Caki2 (cell line): ENCODE measurements at regions not wholly inside any gene's neighbourhood (a gene's known extent, or its start where the extent isn't known, plus 50 kb on each side); places are given as distances from the start of the nearest gene placed in this dataset.
"Not testable (repeated sequence)": the region's sequence is repeated elsewhere in the genome, so short reads cannot be mapped to it uniquely, and the experiment has no call there.

ENCODE experiments used
- DNase-seq: peaks from one replicate; pipeline ENCODE4 v3.0.0-alpha.2; 2015; ENCODE audit warnings: low read depth
- in situ Hi-C: cut with HindIII; loops from 2 replicates; pipeline ENCODE4 v1.10.0; 2016; ENCODE audit warnings: low sequenced_read_pairs, low pct_unique_long_range_greater_than_20kb, mixed read lengths

DNA sequence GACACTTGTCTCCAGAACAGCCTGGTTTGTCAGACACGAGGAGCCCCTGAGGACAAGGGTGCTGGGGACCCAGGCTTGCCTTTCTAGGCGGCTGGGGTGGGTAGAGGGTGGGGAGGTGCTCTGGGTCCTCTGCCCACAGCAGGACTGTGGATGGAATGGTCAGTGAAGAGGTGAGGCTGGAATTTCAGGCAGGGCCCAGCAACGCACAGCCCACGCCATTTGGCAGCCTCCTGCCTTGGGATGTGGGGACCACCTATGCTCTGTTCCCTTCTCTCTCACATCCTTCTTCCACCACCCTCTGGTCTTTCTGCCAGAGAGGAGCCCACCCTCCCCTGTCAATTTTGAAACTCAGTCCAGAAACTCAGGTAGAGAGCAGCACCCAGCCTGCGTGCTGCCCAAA lies 103.2 kb downstream of the CXCL12 start:
- in situ Hi-C loops, result no loop called here
- DNase-seq, result no peak

DNA sequence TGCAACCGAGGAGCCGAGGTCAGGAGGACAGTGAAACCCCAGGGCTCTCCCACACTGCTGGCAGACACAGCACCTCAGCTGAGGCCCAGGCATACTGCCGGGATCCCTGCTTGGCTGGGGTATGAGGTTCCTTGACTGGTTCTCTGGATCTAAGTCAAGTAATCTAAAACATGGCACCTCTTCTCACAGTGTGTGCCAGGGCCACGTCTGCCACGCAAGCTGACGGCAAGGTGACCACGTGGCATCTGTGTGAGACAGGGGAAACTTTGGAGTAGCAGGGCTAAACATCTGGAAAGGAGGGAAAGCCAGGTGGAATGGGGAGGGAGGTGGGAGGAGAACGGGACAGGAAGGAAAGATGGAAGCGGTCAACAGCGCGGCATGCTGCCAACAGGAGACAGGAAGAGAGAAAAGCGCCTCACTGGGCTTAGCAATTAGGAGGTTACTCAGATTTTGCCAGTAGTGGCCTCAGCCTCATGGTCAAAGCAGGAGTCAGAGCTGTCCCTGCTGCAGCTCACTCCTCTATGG lies 103.7 kb downstream of the CXCL12 start:
- in situ Hi-C loops, result no loop called here
- DNase-seq, result no peak

DNA sequence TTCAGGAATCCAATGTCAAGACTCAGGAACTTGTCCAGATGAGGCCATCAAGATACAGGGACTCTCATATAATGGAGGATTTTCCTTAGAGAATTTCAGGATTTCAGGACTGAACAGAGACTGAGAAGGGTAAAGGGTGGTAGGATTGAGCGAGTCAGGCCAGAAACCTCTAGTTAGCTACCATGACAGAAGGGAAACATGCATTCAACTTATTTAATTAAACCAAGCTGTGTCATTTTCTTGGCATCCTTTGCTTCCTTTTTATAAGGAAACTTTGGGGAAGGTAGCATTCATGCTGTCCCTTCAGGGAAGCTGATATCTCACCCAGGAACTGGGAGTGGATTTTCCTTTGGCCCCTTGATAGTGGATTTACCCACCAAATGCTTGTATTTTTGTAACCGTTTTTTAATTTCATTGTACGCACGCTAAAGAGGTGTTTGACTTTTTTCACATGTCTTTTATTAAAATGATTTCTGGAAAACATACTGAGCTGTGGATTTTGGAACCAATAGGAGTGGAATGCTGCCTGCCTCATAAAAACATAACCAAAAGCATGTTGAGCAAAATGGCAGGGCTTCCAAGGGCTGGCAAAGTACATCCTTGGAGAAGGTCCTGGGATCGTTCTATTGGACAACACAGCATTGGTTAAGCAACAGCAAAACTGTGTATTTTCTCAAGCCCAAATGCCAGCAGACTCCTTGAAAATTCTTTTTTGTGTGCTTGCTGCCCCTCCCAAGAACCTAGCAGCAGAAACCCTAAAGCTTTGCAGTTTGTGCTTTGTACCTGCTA lies 104.5 kb downstream of the CXCL12 start:
- no peak for DNase-seq

DNA sequence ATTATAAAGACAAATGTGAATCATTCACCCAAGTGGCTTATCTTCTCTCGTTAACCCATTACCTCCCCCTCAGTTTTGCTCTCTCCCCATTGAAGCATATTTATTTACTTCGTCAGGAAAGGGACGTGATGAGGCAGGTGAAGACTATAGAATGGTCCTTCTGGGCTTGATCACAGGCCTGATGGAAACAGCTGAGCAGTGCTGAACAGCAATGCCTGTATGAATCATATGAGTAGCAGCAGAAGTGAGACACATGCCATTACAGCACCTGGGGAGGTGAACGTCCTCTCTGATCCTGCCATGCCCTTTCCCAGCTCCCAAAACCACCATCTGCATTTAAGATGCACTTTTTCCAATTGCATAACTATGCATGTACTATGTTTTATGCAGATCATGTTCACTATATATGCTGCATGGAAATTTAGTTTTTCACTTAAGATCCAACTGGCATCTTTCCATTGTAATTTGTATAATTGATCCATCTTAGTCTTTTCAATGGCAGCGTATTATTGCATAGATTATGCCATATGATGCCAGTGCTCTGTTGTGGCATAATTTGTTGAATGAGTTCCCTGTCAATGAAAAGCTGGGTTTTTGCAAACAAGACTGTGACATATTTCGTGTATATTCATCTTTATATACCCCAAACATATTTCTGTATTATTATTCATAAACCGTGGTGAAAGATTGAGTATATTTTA lies 105.3 kb downstream of the CXCL12 start:
- in situ Hi-C loops, result no loop called here
- no peak for DNase-seq

More for the DNA sequence above, 104.5 kb downstream of the CXCL12 start:
- in situ Hi-C loops, result no loop called here

DNA sequence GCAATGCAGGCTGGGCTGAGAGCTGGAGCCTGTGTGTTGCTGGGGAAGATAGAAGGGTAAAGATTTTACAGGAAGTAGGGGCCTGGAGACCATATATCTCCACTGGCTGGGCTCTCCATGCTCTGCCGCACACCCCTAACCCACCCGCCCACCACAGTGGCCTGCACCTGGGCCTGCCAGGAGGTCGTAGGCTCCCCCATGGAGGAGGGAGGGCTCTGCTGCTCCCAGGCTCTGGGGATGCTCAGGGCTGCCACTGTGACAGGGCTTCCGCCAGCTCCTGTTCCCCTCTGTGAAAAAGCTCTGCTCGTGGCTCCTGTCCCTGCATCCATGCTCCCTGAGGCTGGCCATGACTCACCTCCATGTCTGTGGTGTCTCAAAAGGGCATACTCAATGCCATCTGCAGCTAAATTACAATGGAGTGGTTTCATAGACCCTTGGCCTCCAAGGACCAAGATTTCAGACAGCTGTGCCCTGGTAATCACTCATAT lies 106.0 kb downstream of the CXCL12 start:
- no peak for DNase-seq
- in situ Hi-C loops, result no loop called here

DNA sequence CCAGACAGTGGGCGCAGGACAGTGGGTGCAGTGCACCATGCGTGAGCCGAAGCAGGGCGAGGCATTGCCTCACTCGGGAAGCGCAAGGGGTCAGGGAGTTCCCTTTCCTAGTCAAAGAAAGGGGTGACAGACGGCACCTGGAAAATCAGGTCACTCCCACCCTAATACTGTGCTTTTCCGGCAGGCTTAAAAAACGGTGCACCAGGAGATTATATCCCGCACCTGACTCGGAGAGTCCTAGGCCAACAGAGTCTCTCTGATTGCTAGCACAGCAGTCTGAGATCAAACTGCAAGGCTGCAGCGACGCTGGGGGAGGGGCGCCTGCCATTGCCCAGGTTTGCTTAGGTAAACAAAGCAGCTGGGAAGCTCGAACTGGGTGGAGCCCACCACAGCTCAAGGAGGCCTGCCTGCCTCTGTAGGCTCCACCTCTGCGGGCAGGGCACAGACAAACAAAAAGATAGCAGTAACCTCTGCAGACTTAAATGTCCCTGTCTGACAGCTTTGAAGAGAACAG lies 116.4 kb downstream of the CXCL12 start:
- DNase-seq, in situ Hi-C loops: not testable (repeated sequence)

DNA sequence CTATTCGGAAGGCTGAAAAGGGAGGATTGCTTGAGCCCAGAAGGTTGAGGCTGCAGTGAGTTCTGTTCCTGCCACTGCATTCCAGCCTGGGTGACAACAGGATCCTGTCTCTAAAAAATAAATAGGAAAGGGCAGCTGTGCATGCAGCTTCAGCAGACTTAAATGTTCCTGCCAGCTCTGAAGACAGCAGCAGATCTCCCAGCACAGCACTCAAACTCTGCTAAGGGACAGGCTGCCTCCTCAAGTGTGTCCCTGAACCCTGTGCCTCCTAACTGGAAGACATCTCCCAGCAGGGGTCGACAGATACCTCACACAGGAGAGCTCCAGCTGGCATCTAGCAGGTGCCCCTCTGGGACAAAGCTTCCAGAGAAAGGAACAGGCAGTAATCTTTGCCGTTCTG lies 117.9 kb downstream of the CXCL12 start:
- in situ Hi-C loops, result no loop called here
- no peak for DNase-seq

DNA sequence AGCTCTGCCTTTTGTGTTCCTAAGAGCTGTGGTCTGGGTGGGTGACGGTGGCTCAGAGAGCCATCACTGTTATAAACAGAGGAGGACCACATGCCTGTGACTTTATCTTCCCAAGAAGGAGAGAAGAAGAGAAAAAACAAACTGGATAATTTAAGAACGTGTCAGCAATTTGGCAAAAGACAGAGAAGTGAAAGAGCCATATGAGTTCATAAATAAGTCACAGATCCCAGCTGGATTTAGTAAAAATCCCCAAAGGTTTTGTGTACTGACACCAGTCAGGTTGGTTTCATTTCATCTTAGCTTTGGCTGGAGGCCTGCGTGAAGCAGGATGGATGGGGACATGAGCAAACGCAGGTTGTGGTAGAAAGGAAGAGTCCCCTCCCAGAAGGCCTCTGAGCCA lies 120.7 kb downstream of the CXCL12 start:
- in situ Hi-C loops, result no loop called here
- no peak for DNase-seq

DNA sequence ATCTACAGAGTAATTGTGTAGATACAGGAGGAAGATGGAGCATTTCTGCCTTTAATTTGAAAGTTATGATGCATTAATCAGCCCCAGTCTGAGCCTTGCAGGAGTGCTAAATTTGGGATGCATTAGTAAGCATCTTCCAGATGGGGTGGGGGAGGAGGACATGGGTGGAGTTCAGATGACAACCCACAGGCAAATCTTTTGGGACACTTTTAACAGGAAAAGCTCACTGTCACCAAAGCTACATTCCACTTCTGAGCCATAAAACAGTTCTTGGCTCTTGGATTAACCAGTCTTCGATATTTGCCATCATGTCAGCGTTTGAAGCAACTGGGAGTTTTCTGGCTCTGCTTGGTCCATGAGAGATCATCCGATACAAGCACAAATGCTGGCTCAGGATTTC lies 121.1 kb downstream of the CXCL12 start:
- in situ Hi-C loops, result no loop called here

DNA sequence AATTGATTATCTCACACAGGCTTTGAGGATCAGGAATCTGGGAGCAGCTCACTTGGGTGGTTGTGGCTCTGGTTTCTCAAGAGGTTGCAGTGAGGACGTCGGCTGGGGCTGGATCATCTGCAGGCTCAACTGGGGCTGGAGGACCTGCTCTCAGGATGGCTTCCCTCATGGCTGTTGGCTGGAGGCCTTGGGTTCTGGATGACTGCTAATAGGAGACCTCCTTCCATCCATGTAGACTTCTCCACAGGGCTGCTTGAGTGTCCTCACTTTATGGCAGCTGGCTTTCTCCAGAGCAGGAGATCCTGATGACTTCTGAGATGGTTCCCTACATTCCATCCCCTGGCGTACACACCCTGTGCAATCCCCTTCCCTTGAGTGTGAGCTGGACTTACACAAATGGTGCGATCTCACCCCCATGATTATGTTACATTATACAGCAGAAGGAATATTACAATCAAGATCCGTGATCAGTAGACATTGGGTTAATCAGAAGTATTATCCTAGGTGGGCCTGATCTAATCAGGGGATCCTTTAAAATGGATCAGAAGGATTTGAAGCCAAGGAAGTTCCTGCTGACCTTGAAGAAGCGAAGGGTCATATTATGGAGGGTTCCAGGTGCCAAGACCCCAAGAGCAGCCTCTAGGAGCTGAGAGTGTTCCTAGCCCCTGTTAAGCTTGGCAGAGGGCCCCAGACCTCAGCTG lies 122.2 kb downstream of the CXCL12 start:
- in situ Hi-C loops, result no loop called here
- DNase-seq, result no peak

More for the DNA sequence above, 121.1 kb downstream of the CXCL12 start:
- no peak for DNase-seq

DNA sequence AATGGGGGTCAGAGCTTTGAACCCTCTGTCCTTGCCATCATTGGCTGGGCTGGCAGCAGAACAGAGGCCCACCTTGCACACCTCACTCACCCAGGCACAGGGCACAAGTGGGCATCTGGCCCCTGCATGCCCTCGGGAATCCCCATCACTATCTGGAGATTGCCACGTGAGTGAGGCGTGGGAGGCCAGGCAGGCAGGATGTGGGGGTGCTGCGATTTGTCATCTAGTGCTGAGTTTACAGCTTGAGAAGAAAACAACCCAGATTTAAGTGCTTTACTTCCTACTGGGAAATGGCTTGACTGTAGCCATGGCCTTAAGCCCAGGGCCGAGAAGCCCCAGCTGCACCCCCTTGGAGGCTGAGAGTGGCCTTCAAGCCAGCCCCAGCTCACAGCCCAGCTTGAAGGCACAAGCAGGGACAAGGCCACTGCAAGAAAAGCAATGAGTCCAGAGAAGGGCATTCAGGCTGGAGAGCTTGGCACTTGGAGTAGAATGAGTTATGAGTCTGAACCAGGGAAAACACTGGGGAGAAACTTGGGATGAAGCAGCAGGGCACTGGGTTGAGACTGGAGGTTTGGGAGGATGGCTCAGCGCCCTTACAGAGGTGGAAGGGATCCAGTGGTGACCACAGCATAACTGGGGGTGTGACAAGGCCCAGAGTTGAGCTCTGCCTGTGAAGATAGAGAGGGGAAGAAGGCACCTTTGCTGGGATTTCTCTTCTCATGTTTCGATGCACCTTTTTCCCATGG lies 123.0 kb downstream of the CXCL12 start:
- in situ Hi-C loops, result no loop called here
- DNase-seq, result no peak

DNA sequence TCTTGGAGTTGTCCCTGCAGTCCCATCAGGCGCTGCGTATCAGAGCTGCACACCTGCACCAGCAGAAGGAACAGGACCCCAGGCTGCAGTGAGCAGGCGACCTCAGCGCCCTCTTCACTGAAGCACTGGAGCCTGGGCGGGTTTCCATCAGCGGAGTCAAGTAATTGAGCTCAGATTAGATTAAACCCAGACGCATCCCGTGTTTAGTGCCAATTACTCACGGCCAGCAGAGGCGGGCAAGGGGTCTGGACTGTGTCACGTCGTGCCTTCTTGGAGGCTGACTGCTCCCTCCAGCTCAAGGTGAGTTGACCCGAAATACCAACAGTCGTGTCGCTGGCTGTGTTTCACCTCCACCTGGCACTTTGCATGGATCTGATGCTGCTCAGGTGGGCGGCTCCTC lies 123.6 kb downstream of the CXCL12 start:
- in situ Hi-C loops, result no loop called here
- no peak for DNase-seq

DNA sequence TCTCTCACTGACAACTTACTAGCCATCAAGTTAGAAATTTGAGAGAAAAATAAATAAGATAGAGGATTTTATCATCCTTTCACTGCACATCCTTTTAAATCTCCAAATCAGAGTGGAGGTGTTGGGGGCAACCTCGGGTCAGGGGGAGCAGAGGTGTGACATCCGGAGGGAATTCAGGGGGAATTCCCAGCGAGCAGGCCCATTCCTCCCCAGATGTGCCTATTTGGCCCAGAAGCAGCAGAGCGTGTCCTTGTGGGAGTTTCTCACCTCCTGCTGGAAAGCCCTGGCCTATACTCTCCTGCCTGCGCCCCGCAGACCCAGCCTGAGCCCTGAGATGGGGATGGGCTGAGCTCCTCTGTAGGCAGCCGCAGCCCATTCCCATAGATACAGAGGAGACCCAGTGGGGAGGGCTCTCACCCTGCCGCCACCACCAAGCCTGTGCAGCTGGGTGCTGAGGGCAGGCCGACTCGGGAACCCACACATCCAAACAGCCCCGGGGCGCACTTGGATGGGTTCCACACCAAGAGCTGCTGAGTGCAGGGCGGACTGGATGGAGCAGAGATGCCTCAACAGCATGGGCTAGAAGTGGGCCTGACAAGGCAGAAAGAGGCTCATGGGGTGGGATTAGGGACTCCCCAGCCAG lies 124.5 kb downstream of the CXCL12 start:
- in situ Hi-C loops, result no loop called here
- no peak for DNase-seq

DNA sequence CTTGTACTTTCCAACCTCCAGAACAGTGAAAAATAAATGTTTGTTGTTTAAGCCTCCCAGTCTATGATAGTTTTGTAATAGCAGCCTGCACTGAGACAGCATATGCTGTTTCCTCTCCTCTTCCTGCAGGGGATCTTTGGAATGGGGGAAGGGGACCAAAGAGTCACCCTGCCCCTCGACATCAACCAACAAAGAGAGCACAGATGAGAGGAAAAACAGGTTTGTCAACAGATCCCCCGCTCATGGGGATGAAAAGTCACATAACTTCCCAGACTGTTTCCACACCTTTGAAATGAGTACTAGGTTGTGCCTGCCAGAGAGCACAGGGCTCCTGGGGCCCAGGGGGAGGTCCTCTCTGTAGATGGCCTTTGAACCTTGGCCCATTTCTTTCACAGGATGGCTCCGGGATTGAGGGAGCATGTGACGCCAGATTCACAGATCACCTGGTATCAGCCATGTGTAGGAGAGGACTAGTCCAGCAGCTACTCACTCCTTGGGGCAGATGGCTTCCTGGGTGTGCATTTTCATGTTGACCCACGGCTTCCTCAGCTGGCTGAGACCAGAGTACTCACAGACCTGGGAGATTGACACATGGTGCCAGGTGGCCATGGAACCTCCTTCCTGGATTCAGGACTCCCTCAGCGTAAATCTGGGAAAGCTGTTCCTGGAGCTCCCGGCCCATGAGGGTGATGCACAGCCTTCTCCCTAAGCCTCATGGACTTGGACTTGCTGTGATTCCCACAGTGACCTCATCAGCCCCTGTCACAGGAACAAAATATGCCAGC lies 125.6 kb downstream of the CXCL12 start:
- in situ Hi-C loops, result no loop called here
- DNase-seq, result no peak

DNA sequence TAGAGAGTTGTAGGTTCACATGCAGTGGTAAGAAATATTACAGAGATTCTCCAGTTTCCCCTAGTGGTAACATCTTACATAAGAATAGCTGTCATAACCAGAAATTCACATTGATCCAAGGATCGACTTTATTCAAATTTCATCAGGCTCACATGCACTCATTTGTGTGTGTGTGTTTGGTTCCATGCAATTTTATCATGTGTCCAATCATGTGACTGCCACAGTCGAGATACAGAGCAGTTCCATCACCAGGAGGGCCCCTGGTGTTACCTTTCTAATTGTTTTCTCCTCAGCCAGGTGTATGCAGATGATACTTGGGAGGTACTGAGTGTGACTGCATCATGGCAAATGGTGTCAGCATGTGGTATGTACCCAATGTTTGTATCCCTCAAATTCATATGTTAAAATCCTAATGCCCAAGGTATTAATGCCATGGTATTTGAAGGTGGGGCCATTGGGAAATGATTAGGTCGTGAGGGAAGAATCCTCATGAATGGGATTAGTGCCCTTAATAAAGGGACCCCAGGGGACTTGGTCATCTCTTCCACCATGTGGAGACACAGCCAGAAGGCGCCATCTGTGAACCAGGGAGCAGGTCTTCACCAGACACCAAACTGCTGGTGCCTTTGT lies 126.3 kb downstream of the CXCL12 start:
- DNase-seq, result no peak
- in situ Hi-C loops, result no loop called here

DNA sequence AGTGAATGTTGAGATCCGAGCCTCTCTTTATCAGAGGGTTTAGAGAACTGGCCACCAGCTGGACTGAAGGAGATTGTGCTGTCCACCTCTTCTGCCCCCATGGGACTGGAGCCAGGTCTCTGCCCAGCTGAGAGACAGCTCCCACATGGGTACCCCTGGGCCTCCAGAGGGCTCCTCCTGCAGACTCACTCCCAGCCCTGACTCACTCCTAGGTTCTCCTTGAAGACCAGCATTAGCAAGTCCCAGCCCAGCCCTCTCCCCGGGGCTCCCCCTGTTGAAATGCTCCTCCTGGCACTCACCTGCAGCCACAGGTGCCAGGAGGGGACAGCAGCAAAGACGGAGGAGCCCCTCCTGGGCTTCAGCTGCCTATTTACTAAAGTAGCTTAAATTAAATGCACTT lies 126.9 kb downstream of the CXCL12 start:
- DNase-seq, result no peak
- in situ Hi-C loops, result no loop called here
